T47D (cell line): ENCODE measurements at regions not wholly inside any gene's neighbourhood (a gene's known extent, or its start where the extent isn't known, plus 50 kb on each side); places are given as distances from the start of the nearest gene placed in this dataset.

Experiments
- DNase-seq, 2 experiments: peaks; one replicate each; pipeline versions ENCODE4 v3.0.0 to v3.0.0-alpha.2; 2011 to 2012; ENCODE audit warnings: low read depth in 1 of 2, low spot score in 1 of 2
- JUND ChIP-seq: IDR thresholded peaks from 2 replicates; pipeline ENCODE4 v1.6.1; 2012; ENCODE audit warnings: low read depth
- in situ Hi-C: cut with HindIII; loops from 2 replicates; pipeline ENCODE4 v1.10.0; 2016; ENCODE audit warnings: low sequenced_read_pairs, low pct_unique_long_range_greater_than_20kb

DNA sequence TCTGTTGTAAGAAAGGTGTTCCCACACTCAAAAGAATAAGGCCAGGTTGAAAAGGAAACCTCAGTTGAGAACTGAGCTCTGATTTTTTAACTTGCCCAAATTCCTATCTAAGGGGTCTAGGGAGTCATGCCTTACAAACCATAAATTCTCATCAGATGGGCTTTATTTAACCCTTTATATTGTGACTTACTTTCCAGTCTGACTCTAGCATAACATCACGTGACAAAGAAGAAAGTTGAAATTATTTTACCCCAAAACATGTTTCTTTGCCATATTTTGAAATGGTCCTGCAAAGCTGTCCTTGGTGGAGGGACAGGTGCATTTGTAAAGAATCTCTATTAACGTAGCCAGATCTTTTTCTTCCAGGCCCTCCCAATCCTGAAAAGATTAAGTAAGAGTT lies 411.7 kb downstream of the GALC start:
- no peak for DNase-seq
- in situ Hi-C loops: no loop called here
- TF ChIP-seq JUND: no peak

GRCh38 chr14:87579036-87579435 lies 413.9 kb downstream of the GALC start:
- TF ChIP-seq JUND: no peak
- DNase-seq: no peak
- in situ Hi-C loops: no loop called here

GRCh38 chr14:87575378-87575777 lies 417.6 kb downstream of the GALC start:
- no peak for TF ChIP-seq JUND
- in situ Hi-C loops: no loop called here
- no peak for DNase-seq

DNA sequence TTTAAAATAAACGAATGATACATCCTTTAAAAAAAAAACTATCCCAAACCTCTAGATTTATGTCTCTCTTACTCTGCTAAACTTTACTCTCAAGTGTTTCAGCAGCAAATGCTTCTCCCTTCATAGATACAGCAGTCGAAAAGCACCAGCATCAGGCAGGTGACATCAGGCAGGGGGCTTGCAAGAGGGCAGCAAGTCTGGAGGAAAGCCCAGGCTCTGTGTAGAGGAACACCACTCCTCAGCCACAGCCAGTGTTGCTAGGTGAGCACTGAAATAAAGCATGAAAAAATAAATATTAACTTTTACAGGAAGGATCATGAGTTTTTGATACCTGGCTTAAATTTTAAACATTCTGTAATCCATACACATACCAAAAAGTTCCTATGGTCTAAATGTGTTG lies 419.4 kb downstream of the GALC start:
- DNase-seq: no peak
- TF ChIP-seq JUND: no peak
- in situ Hi-C loops: no loop called here

DNA sequence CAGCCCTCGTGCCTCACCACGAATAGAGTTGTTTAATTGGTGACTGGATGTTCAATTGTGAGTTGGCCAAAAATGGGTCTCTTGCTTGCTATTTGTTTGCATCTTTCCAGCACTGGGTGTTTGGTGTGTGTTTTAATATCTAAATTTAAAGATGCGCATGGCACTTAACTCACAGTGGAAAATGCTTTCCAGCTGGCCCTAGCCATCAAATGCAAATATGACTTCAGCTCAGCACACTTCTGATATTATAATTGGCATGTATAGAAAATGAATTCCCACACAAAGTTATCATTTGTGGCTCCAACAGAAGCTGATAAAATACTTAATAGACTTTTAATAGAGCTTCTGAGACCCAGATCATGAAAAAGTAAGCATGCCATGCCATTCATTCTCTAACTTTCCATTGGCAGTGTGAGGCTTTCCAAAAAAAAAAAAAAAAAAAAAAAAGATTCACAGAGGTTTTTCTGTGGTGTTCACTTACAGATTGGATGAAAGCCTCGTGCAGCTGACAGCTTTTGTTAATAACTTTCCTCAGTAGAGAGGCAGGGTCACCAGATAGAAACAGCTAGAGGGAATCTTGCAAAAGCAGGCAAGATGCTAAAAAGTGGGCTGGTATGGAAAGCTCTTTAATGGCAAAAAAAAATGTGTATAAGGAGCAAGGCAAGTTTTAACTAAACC lies 425.2 kb downstream of the GALC start:
- no peak for DNase-seq
- in situ Hi-C loops: no loop called here
- no peak for TF ChIP-seq JUND

DNA sequence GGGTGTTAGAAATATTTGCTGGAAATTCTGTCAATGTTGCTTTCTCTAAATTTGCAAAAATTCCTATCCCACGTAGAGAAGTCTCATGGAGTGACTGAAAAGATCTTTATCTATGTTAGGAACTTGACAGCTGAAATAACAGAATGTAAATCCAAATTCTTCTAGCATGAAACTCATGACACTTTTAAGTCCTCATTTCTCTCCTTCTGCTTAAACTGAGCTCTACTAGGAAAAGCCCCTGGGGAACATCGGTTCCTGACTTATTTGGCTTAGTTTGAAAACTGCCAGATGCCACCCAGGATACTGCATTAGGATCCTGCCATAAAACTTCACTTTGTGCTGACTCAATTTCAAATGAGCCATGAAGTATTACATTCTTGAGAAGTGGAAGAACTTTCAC lies 426.0 kb downstream of the GALC start:
- TF ChIP-seq JUND: no peak
- no peak for DNase-seq
- in situ Hi-C loops: no loop called here

DNA sequence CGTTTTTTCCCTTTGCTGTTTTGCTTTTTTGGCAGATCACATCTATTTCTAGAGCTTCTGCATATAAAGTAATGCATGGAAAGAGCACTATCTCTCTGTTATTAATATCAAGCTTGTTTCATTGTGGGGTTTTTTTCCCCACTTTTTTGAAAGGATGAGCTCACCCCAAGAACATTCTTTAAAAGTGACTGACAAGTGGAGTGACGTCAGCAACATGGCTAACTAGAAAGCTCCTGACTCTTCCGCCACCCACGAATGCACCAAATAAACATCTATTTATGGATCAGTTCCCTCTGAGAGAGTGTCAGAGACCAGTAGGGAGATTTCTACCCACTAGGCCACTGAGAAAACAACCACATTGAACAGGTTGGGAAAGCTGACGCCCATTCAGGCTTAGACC lies 445.4 kb downstream of the GALC start:
- TF ChIP-seq JUND: no peak
- in situ Hi-C loops: no loop called here
- no peak for DNase-seq

DNA sequence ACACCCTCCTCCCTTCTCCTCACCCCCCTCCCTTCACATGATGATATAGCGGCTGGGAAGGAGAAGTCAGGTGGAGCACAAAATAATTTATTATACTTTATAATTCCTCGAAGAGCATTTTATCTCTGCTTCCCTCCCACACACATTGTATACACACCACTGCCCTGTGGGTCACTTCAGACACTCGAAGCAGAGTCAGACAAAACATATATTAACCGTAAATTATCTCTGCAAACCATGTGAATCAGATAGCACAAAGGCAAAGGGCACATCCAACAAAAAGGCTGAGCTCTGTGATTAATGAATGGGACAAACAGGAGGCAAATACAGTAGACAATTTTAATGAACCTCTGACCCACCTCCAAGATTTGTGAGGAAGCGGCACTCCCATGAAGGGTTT lies 450.7 kb downstream of the GALC start:
- TF ChIP-seq JUND: no peak
- in situ Hi-C loops: no loop called here
- DNase-seq: no peak

GRCh38 chr14:87540339-87540738 lies 452.6 kb downstream of the GALC start:
- TF ChIP-seq JUND: no peak
- in situ Hi-C loops: no loop called here
- peak in 1 of 2 experiments; percentile 47 for DNase-seq

DNA sequence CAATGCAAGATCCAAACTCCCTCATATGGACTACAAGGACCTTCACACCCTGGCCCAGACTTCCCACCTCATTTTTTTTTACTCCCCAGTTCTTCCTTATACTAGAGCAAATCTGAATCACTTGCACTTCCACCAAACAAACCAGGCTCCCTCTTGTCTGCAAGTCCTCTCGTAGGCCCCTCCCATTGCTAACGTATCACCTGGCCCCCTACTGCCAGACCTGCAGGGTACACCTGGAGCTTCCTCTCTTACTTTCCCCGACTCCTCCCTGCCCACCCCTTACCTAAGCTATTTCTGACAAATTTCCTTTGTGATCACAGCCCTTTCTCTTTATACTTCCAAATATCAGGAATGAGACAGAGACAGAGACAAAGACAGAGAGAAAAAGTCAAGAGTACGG lies 463.9 kb downstream of the GALC start:
- in situ Hi-C loops: no loop called here
- no peak for DNase-seq
- no peak for TF ChIP-seq JUND

DNA sequence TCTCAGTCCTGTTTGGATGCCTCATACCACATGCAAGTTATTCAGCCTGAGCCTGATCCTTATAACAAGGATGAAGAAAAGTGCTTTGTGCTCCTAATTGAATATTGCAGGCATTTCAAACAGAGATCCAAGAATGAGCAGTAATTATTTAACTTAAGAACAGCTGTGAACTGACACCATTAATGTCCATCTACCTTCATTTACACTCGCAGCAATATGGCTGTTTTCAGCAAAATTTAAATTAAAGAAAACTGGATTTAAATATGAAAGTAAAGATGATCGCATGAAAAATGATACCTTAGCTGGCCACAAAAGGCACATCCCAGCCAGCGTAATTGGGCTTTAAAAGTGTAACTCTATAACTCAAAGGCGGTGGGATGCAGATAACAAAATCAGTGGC lies 466.3 kb downstream of the GALC start:
- in situ Hi-C loops: no loop called here
- no peak for TF ChIP-seq JUND
- no peak for DNase-seq

- no peak for DNase-seq
- TF ChIP-seq JUND: no peak
- in situ Hi-C loops: no loop called here
Observed at GRCh38 chr14:87524011-87524410, 469.0 kb downstream of the GALC start.

- in situ Hi-C loops: no loop called here
- DNase-seq: peak in 1 of 2 experiments; percentile 62
- no peak for TF ChIP-seq JUND
Observed at GRCh38 chr14:87522575-87522974, 470.4 kb downstream of the GALC start.

DNA sequence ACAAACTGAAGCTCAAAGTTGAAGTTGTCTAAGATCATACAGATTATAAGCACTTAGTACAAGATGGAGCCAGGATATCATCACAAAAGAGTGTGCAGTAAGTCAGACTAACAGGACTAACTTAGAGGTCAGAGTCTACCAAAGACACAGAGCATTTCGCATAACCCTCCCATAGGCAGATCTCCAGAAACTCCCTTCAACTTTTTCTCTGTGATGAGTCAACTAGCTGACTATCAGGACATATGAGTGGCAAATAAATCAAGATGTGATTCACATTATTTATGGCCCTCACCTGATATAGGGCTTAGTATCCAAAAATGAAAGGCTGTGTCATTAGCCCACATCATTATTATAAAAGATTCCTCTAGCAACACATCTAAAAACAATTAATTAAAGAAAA lies 484.6 kb downstream of the GALC start:
- no peak for DNase-seq
- TF ChIP-seq JUND: no peak
- in situ Hi-C loops: no loop called here
